Neural cell (in vitro differentiated cells): ENCODE measurements at regions not wholly inside any gene's neighbourhood (a gene's known extent, or its start where the extent isn't known, plus 50 kb on each side); places are given as distances from the start of the nearest gene placed in this dataset.

Experiments used
- H2AFZ ChIP-seq: fragments of 200-600, 300-800 bp; sonication (generic), shearing (Covaris generic); 2 replicates; pipeline ENCODE4 v1.6.0; 2014; ENCODE audit warnings: low read depth, mild to moderate bottlenecking, antibody characterized with exemption, low read length, moderate library complexity
- H3F3A ChIP-seq: fragments of 200-600 bp; shearing (Covaris generic); 2 replicates; pipeline ENCODE4 v1.6.1; 2016; ENCODE audit warnings: mild to moderate bottlenecking, moderate library complexity, mixed read lengths, antibody characterized with exemption, low read length; ENCODE audit not compliant: insufficient read depth, poor library complexity, severe bottlenecking
- H3K27ac ChIP-seq: fragments of 200-600, 300-800 bp; sonication (generic), shearing (Covaris generic); 2 replicates; pipeline ENCODE4 v1.5.1; 2014; ENCODE audit warnings: mild to moderate bottlenecking, low read length, moderate library complexity
- H3K27me3 ChIP-seq: fragments of 300-800, 200-600 bp; sonication (generic), shearing (Covaris generic); 2 replicates; pipeline ENCODE4 v1.6.0; 2014; ENCODE audit warnings: mild to moderate bottlenecking, low read depth, low read length, moderate library complexity; ENCODE audit not compliant: insufficient read depth
- H3K36me3 ChIP-seq: fragments of 300-800, 200-600 bp; sonication (generic), shearing (Covaris generic); 2 replicates; pipeline ENCODE4 v1.5.1; 2014; ENCODE audit warnings: mild to moderate bottlenecking, antibody characterized with exemption, low read length, moderate library complexity; ENCODE audit not compliant: insufficient read depth
- H3K4me2 ChIP-seq: fragments of 300-800, 200-600 bp; sonication (generic), shearing (Covaris generic); 2 replicates; pipeline ENCODE4 v1.6.0; 2014; ENCODE audit warnings: mild to moderate bottlenecking, low read length
- H3K4me3 ChIP-seq: fragments of 300-800, 200-600 bp; sonication (generic), shearing (Covaris generic); 2 replicates; pipeline ENCODE4 v1.5.1; 2014; ENCODE audit warnings: mild to moderate bottlenecking, low read length, moderate library complexity
- H3K79me2 ChIP-seq: fragments of 200-600 bp; shearing (Covaris generic); replicated peaks from 2 replicates; pipeline ENCODE4 v1.6.0; 2014; ENCODE audit warnings: mild to moderate bottlenecking, low read length, moderate library complexity; ENCODE audit not compliant: insufficient read depth
- H3K9ac ChIP-seq: fragments of 300-800, 200-600 bp; sonication (generic), shearing (Covaris generic); 2 replicates; pipeline ENCODE4 v1.6.1; 2016; ENCODE audit warnings: mild to moderate bottlenecking, low read length, mixed read lengths
- H3K9me2 ChIP-seq: fragments of 200-600 bp; shearing (Covaris generic); 2 replicates; pipeline ENCODE4 v1.6.1; 2016; ENCODE audit warnings: mild to moderate bottlenecking, low read length, mixed read lengths; ENCODE audit not compliant: insufficient read depth
- H3K9me3 ChIP-seq: fragments of 200-600, 300-800 bp; sonication (generic), shearing (Covaris generic); 2 replicates; pipeline ENCODE4 v1.6.1; 2016; ENCODE audit warnings: mild to moderate bottlenecking, mixed run types, low read length, moderate library complexity, mixed read lengths
- H4K20me1 ChIP-seq: fragments of 200-600 bp; shearing (Covaris generic); 2 replicates; pipeline ENCODE4 v1.6.1; 2016; ENCODE audit warnings: mild to moderate bottlenecking, mixed run types; ENCODE audit not compliant: insufficient read depth
- CTCF ChIP-seq: fragments of 450-650 bp; IDR thresholded peaks from 2 replicates; pipeline ENCODE4 v1.5.1; 2014; ENCODE audit warnings: antibody characterized with exemption, mild to moderate bottlenecking, moderate library complexity; ENCODE audit not compliant: poor library complexity, severe bottlenecking
- EP300 ChIP-seq: fragments of 450-650 bp; conservative IDR thresholded peaks from 2 replicates; pipeline ENCODE4 v1.6.1; 2014; ENCODE audit warnings: antibody characterized with exemption, mild to moderate bottlenecking, moderate library complexity; ENCODE audit not compliant: poor library complexity, severe bottlenecking
- EZH2 ChIP-seq: fragments of 200-600, 300-800 bp; shearing (Covaris generic), sonication (generic); IDR thresholded peaks from 2 replicates; pipeline ENCODE4 v1.6.1; 2014; ENCODE audit warnings: antibody characterized with exemption, low read length, borderline replicate concordance, mild to moderate bottlenecking; ENCODE audit not compliant: insufficient read depth, poor library complexity, severe bottlenecking
- MXI1 ChIP-seq: fragments of 450-650 bp; conservative IDR thresholded peaks from 2 replicates; pipeline ENCODE4 v1.6.1; 2014; ENCODE audit warnings: antibody characterized with exemption, mild to moderate bottlenecking; ENCODE audit not compliant: poor library complexity, severe bottlenecking
- POLR2AphosphoS5 ChIP-seq: IDR thresholded peaks from 2 replicates; pipeline ENCODE4 v1.6.1; 2012
- RAD21 ChIP-seq: fragments of 450-650 bp; conservative IDR thresholded peaks from 2 replicates; pipeline ENCODE4 v1.6.1; 2014; ENCODE audit warnings: antibody characterized with exemption, mild to moderate bottlenecking, moderate library complexity
- REST ChIP-seq: IDR thresholded peaks from 2 replicates; pipeline ENCODE4 v1.6.1; 2012; ENCODE audit warnings: borderline replicate concordance
- SMC3 ChIP-seq: fragments of 450-650 bp; conservative IDR thresholded peaks from 2 replicates; pipeline ENCODE4 v1.6.1; 2014; ENCODE audit warnings: antibody characterized with exemption, mild to moderate bottlenecking, moderate library complexity; ENCODE audit not compliant: poor library complexity
- TAF1 ChIP-seq: IDR thresholded peaks from 2 replicates; pipeline ENCODE4 v1.6.1; 2012; ENCODE audit warnings: low read depth

- H2AFZ ChIP-seq, result no peak overlapping the region
- H3K79me2 ChIP-seq, result no peaks in the 10 kb centered on the region
- H3K9me2 ChIP-seq, result no peaks in the 10 kb centered on the region
- no peaks in the 10 kb centered on the region for H3K9me3 ChIP-seq
- no peak overlapping the region for H3K4me2 ChIP-seq
- no peak overlapping the region for H3K4me3 ChIP-seq
- H4K20me1 ChIP-seq, result no peaks in the 10 kb centered on the region
- TF ChIP-seq TAF1 (no peak), MXI1 (no peak), SMC3 (no peak), EZH2 (no peak), POLR2AphosphoS5 (no peak), REST (no peak), EP300 (no peak), CTCF (no peak), RAD21 (no peak)
- H3K36me3 ChIP-seq, result no peaks in the 10 kb centered on the region
- no peak overlapping the region for H3K9ac ChIP-seq
- no peaks in the 10 kb centered on the region for H3K27me3 ChIP-seq
- H3K27ac ChIP-seq, result no peak overlapping the region
- H3F3A ChIP-seq, result no peaks in the 10 kb centered on the region
Observed at GRCh38 chr4:126375462-126376054, 1060.8 kb downstream of the FAT4 start.

- no peak overlapping the region for H3K4me3 ChIP-seq
- H3K27me3 ChIP-seq, result no peaks in the 10 kb centered on the region
- no peaks in the 10 kb centered on the region for H3K79me2 ChIP-seq
- H3K9me2 ChIP-seq, result no peaks in the 10 kb centered on the region
- H3K4me2 ChIP-seq, result no peak overlapping the region
- no peaks in the 10 kb centered on the region for H3F3A ChIP-seq
- TF ChIP-seq CTCF (no peak), EZH2 (no peak)
- no peak overlapping the region for H3K9ac ChIP-seq
- no peaks in the 10 kb centered on the region for H3K9me3 ChIP-seq
- no peak overlapping the region for H2AFZ ChIP-seq
- H3K27ac ChIP-seq, result no peak overlapping the region
- H4K20me1 ChIP-seq, result no peaks in the 10 kb centered on the region
- no peaks in the 10 kb centered on the region for H3K36me3 ChIP-seq
Observed at GRCh38 chr4:126385954-126386353, 1071.2 kb downstream of the FAT4 start.
